Colonic mucosa (tissue), 4 donors: ENCODE measurements at regions not wholly inside any gene's neighbourhood (a gene's known extent, or its start where the extent isn't known, plus 50 kb on each side); places are given as distances from the start of the nearest gene placed in this dataset.

Experiments used
- DNase-seq: peaks from one replicate; pipeline ENCODE4 v3.0.0-alpha.2; 2020
- H3K27ac ChIP-seq: fragments of 200-600 bp; one replicate; pipeline ENCODE4 v1.8.0; 2021
- H3K27me3 ChIP-seq: fragments of 200-600 bp; one replicate; pipeline ENCODE4 v1.8.0; 2021
- H3K36me3 ChIP-seq: fragments of 200-600 bp; one replicate; pipeline ENCODE4 v1.8.0; 2021
- H3K4me1 ChIP-seq: fragments of 200-600 bp; one replicate; pipeline ENCODE4 v1.8.0; 2021; ENCODE audit warnings: mild to moderate bottlenecking
- H3K4me3 ChIP-seq: fragments of 200-600 bp; one replicate; pipeline ENCODE4 v1.8.0; 2021
- H3K9ac ChIP-seq, 2 donors: one replicate each; pipeline ENCODE4 v1.7.0; 2013; ENCODE audit warnings: control low read depth in 2 of 2, low read depth in 2 of 2, low read length in 2 of 2
- H3K9me3 ChIP-seq: fragments of 200-600 bp; one replicate; pipeline ENCODE4 v1.8.0; 2021
- intact Hi-C: fragments of 100-400 bp; cut with DNase I; formaldehyde crosslinking; loops from one replicate; pipeline ENCODE4 v1.14.1; 2022
- TF ChIP-seq, protein P1 (sequence below): fragments of 200-600 bp; IDR thresholded peaks from one replicate; pipeline ENCODE4 v1.8.0; 2022; ENCODE audit warnings: antibody characterized with exemption, mild to moderate bottlenecking
- donor health status: healthy.
- donor health status: DM: no; HTN: no; CAD: no.
- donor health status: DM: no; HTN: no; CAD: no.

DNA sequence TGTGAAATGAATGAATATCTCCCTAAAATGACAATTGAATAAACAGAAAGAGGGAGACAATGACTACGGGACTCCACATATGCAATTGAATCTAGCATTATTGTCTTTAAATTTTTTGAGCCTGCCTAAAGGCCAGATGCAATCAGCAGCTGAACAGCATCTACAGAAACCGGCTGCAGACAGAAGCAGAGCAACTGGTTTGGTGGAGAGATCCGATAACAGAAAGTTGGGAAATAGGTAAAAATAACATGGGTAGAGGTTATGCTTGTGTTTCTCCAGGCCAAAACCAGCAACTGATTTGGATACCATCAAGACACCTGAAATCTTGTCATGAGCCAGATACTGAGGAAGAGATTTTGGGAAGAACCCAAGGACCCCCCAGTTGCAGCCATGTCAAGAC, 146.6 kb downstream of the ZNF33B start:
- no peak overlapping the region for H3K4me3 ChIP-seq
- H3K9ac ChIP-seq = no peak overlapping the region
- intact Hi-C loops = no loop called here
- H3K9me3 ChIP-seq = no peaks in the 10 kb centered on the region
- no peaks in the 10 kb centered on the region for H3K27me3 ChIP-seq
- H3K4me1 ChIP-seq = no peaks in the 10 kb centered on the region
- no peaks in the 10 kb centered on the region for H3K36me3 ChIP-seq
- H3K27ac ChIP-seq = no peak overlapping the region
- TF ChIP-seq, protein P1, sequence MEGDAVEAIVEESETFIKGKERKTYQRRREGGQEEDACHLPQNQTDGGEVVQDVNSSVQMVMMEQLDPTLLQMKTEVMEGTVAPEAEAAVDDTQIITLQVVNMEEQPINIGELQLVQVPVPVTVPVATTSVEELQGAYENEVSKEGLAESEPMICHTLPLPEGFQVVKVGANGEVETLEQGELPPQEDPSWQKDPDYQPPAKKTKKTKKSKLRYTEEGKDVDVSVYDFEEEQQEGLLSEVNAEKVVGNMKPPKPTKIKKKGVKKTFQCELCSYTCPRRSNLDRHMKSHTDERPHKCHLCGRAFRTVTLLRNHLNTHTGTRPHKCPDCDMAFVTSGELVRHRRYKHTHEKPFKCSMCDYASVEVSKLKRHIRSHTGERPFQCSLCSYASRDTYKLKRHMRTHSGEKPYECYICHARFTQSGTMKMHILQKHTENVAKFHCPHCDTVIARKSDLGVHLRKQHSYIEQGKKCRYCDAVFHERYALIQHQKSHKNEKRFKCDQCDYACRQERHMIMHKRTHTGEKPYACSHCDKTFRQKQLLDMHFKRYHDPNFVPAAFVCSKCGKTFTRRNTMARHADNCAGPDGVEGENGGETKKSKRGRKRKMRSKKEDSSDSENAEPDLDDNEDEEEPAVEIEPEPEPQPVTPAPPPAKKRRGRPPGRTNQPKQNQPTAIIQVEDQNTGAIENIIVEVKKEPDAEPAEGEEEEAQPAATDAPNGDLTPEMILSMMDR = no peak
- DNase-seq = no peak

DNA sequence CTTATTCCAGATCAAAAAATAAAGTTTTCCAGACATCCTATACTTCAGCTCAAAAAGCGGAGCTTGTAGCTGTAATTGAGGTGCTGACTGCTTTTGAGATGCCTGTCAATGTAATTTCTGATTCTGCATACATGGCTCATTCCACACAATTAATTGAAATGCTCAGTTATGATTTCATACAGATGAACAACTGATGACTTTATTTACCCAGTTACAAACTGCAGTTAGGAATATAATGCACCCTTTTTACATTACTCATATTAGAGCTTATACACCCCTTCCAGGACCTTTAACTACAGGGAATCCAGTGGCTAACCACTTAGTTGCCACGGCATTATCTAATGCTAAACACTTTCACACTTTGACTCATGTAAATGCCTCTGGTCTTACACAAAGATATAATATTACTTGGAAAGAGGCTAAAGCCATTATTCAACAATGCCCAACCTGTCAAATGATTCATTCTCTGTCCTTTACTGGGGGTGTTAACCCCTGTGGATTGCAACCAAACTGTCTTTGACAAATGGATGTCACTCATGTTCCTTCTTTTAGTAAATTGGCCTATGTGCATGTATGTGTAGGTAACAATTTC, 147.3 kb downstream of the ZNF33B start:
- H3K9me3 ChIP-seq = no peaks in the 10 kb centered on the region

DNA sequence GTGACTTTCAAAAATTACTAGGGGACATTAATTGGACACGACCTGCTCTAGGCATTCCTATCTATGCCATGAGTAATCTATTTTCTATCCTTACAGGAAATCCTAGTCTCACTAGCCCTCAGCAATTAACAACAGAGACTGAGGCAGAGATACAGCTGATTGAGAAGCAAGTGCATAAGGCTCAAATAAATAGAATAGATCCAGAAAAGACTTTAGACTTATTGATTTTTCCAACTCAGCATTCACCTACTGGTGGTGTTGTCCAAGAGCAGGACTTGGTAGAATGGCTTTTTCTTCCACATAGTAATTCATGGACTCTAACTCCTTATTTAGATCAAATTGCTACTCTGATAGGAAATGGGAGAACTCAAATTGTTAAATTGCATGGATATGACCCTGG, 148.0 kb downstream of the ZNF33B start:
- Histone ChIP-seq H3K27ac (no peak overlapping the region), H3K9ac (no peak overlapping the region), H3K4me1 (no peaks in the 10 kb centered on the region), H3K36me3 (no peaks in the 10 kb centered on the region), H3K4me3 (no peak overlapping the region), H3K27me3 (no peaks in the 10 kb centered on the region), H3K9me3 (no peaks in the 10 kb centered on the region)
- no peak for DNase-seq
- intact Hi-C loops = no loop called here
- TF ChIP-seq, protein P1 = no peak

More for the DNA sequence above, 147.3 kb downstream of the ZNF33B start:
- Histone ChIP-seq H3K4me3 (no peak overlapping the region), H3K27me3 (no peaks in the 10 kb centered on the region), H3K4me1 (no peaks in the 10 kb centered on the region), H3K9ac (no peak overlapping the region), H3K27ac (no peak overlapping the region), H3K36me3 (no peaks in the 10 kb centered on the region)
- TF ChIP-seq, protein P1 = no peak
- DNase-seq = no peak
- intact Hi-C loops = no loop called here

DNA sequence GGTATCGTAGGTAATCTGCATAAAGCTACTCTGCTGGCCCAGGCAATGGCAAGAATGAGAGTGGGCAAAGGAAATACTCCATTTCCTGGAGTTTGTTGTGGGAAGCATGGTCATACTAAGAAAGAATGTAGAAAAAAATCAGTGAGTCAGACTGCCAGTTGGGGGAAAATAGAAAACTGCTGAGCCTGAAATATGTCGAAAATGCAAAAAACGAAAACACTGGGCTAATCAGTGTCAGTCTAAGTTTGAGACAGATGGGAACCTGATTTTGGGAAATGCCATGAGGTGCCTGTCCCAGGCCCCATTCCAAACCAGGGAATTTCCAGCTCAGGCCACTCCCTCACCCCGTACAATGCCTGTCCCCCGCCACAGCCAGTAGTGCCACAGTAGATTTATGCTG, 150.0 kb downstream of the ZNF33B start:
- H3K9ac ChIP-seq = no peak overlapping the region
- no peak overlapping the region for H3K4me3 ChIP-seq
- H3K36me3 ChIP-seq = no peaks in the 10 kb centered on the region
- no peaks in the 10 kb centered on the region for H3K9me3 ChIP-seq
- no peaks in the 10 kb centered on the region for H3K27me3 ChIP-seq
- intact Hi-C loops = no loop called here
- TF ChIP-seq, protein P1 = no peak
- no peaks in the 10 kb centered on the region for H3K4me1 ChIP-seq
- H3K27ac ChIP-seq = no peak overlapping the region
- DNase-seq = no peak

DNA sequence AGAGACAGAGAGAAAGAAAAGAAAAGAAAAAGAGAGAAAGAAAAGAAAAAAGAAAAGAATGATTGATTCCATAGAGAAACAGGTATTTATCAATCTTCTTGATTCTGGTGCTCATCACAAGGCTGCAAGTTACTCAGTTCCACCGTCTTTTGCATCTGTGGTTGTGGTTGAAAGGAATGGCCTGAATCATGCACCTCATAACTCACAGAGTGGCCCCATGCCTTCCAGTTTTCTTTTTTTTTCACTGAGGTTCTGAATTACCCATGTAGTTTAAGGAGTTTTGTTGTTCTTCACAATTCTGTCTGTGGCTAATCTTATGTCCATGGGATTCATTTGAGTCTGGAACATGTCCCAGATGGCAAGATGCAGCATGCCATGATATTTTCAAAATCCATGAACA, 156.0 kb downstream of the ZNF33B start:
- TF ChIP-seq, protein P1 = no peak
- DNase-seq = no peak
- Histone ChIP-seq H3K9me3 (no peaks in the 10 kb centered on the region), H3K4me1 (no peaks in the 10 kb centered on the region), H3K27ac (no peak overlapping the region), H3K9ac (no peak overlapping the region), H3K36me3 (no peaks in the 10 kb centered on the region), H3K4me3 (no peak overlapping the region), H3K27me3 (no peaks in the 10 kb centered on the region)
- intact Hi-C loops = no loop called here

DNA sequence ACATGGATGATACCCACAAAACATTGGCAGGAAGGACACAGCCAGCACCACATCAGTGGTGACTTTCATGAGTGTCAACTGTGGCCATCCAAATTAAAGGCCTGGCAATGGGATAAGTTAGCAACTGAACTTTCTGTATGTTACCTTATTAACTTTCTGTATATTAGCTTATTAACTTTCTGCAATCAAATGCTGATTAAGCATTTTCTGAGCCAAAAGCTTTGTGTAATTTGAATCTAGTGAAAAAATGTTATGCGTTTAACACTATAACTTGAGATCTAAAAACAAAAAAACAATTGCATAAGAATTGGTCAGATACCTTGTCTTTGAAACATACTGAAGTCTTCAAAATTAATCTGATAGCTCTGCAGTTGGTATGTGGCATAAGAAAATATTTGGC, 159.3 kb downstream of the ZNF33B start:
- Histone ChIP-seq H3K36me3 (no peaks in the 10 kb centered on the region), H3K4me3 (no peak overlapping the region), H3K27me3 (no peaks in the 10 kb centered on the region), H3K4me1 (no peaks in the 10 kb centered on the region), H3K9ac (no peak overlapping the region), H3K27ac (no peak overlapping the region), H3K9me3 (no peaks in the 10 kb centered on the region)
- intact Hi-C loops = no loop called here
- TF ChIP-seq, protein P1 = no peak
- DNase-seq = no peak
